ENCODE measurements at regions not wholly inside any gene's neighbourhood (a gene's known extent, or its start where the extent isn't known, plus 50 kb on each side); places are given as distances from the start of the nearest gene placed in this dataset.
A peak's percentile ranks its signal among the peaks of the same experiment; 100 is the strongest.

DNA sequence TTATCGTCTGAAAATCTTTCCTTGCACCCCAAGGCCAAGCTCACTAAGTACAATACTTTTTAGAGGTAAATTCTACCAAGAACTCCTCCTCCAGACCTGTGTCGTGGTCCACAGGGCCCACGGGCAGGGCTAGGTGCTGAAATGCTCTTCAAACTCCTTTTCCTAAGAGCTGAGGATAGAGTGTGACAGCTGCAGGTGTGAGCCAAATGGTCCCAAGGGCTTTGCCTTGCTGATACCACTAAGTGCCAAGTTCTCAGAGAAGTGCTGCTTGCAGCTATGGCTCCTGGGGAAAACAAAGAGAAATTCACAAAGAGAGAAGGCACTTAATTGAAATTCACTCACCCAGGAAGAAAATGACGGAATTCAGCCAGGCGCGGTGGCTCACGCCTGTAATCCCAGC, 868.9 kb upstream of the AUTS2 start:
- Histone ChIP-seq H3K27me3 (ENCODE audit: control insufficient read depth, insufficient read depth, low read length) (no peaks in the 10 kb centered on the region), H2AFZ (ENCODE audit: low read length) (no peak overlapping the region), H4K20me1 (ENCODE audit: control insufficient read depth, extremely low read depth, insufficient read depth, low read length) (no peaks in the 10 kb centered on the region), H3K4me3 (replicated peaks in 1 of 4; ENCODE audit: control extremely low read depth in 1 of 4, insufficient read depth in 1 of 4, low read depth in 3 of 4, low read length in 4 of 4) (no peak overlapping the region), H3K27ac (ENCODE audit: insufficient read depth, low read length) (no peak overlapping the region), H3K36me3 (ENCODE audit: control insufficient read depth, insufficient read depth, low read length) (no peaks in the 10 kb centered on the region), H3K9ac (ENCODE audit: insufficient read depth, low read length) (no peak overlapping the region), H3K79me2 (ENCODE audit: control insufficient read depth, insufficient read depth, low read length) (no peaks in the 10 kb centered on the region), H3K4me2 (ENCODE audit: extremely low read depth, insufficient read depth, low read length) (no peak overlapping the region), H3K4me1 (ENCODE audit: control insufficient read depth, extremely low read depth, insufficient read depth, low read length) (no peaks in the 10 kb centered on the region), H3K9me3 (ENCODE audit: control insufficient read depth, insufficient read depth, low read depth, low read length) (no peaks in the 10 kb centered on the region)
- TF ChIP-seq, protein P1, sequence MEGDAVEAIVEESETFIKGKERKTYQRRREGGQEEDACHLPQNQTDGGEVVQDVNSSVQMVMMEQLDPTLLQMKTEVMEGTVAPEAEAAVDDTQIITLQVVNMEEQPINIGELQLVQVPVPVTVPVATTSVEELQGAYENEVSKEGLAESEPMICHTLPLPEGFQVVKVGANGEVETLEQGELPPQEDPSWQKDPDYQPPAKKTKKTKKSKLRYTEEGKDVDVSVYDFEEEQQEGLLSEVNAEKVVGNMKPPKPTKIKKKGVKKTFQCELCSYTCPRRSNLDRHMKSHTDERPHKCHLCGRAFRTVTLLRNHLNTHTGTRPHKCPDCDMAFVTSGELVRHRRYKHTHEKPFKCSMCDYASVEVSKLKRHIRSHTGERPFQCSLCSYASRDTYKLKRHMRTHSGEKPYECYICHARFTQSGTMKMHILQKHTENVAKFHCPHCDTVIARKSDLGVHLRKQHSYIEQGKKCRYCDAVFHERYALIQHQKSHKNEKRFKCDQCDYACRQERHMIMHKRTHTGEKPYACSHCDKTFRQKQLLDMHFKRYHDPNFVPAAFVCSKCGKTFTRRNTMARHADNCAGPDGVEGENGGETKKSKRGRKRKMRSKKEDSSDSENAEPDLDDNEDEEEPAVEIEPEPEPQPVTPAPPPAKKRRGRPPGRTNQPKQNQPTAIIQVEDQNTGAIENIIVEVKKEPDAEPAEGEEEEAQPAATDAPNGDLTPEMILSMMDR (conservative IDR thresholded peaks at IDR 0.05 in 1 of 2, IDR thresholded peaks at IDR 0.05 in 1 of 2; ENCODE audit: low read depth in 1 of 2, low read length in 2 of 2), result no peak
- no peak for TF ChIP-seq EZH2 (IDR thresholded peaks at IDR 0.05; ENCODE audit: low read length, missing control alignments)
- DNase-seq (ENCODE audit: low read depth in 2 of 2), result no peak

DNA sequence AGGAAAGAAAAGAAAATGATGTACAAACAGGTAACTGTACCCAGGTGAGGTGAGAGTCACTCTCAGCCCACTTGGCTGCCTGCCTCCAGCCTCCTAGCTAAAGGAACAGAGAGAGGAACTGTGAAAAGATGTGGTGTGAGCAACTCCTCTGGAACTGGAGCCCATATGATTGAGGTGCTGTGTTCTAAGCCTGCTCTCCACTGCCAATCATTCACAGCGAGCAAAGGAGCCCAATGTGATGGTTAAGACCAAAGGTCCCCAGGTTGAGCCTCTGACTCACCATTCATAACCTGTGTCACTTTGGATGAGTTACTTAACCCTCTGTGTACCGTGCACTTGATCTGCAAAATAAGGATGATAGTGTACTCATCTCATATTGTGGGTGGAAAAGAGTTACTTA, 868.1 kb upstream of the AUTS2 start:
- H2AFZ ChIP-seq (ENCODE audit: low read length), result no peak overlapping the region
- H3K4me1 ChIP-seq (ENCODE audit: control insufficient read depth, extremely low read depth, insufficient read depth, low read length), result no peaks in the 10 kb centered on the region
- H3K9ac ChIP-seq (ENCODE audit: insufficient read depth, low read length), result no peak overlapping the region

DNA sequence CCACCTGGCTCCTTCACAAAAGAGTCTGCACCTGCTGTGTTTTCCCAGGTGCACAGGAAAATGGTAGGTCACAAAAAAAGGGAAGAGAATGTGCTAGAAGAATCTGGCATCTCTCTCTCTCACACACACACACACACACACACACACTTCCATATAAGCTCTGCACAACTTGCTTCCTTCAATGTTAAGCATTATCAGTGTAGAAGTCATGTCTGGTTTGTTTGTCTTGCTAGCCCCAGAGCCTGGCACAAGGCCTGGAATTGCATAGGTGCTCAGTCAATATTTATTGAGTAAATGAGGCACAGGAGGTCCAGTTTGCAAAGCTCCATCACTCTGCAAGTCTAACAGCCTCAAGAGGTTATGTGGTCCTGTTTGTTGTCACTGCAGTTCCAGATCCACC, 867.3 kb upstream of the AUTS2 start:
- Histone ChIP-seq H2AFZ (ENCODE audit: low read length) (no peak overlapping the region), H3K4me1 (ENCODE audit: control insufficient read depth, extremely low read depth, insufficient read depth, low read length) (no peaks in the 10 kb centered on the region), H3K4me2 (ENCODE audit: extremely low read depth, insufficient read depth, low read length) (no peak overlapping the region), H3K9me3 (ENCODE audit: control insufficient read depth, insufficient read depth, low read depth, low read length) (no peaks in the 10 kb centered on the region), H3K4me3 (replicated peaks in 1 of 4; ENCODE audit: control extremely low read depth in 1 of 4, insufficient read depth in 1 of 4, low read depth in 3 of 4, low read length in 4 of 4) (no peak overlapping the region), H3K27ac (ENCODE audit: insufficient read depth, low read length) (no peak overlapping the region), H3K36me3 (ENCODE audit: control insufficient read depth, insufficient read depth, low read length) (no peaks in the 10 kb centered on the region), H4K20me1 (ENCODE audit: control insufficient read depth, extremely low read depth, insufficient read depth, low read length) (no peaks in the 10 kb centered on the region), H3K79me2 (ENCODE audit: control insufficient read depth, insufficient read depth, low read length) (no peaks in the 10 kb centered on the region), H3K27me3 (ENCODE audit: control insufficient read depth, insufficient read depth, low read length) (no peaks in the 10 kb centered on the region), H3K9ac (ENCODE audit: insufficient read depth, low read length) (no peak overlapping the region)
- TF ChIP-seq, protein P1 (conservative IDR thresholded peaks at IDR 0.05 in 1 of 2, IDR thresholded peaks at IDR 0.05 in 1 of 2; ENCODE audit: low read depth in 1 of 2, low read length in 2 of 2), result no peak
- TF ChIP-seq EZH2 (IDR thresholded peaks at IDR 0.05; ENCODE audit: low read length, missing control alignments), result no peak
- peak in 1 of 2 donors; percentile 19 for DNase-seq (ENCODE audit: low read depth in 2 of 2)

More for the DNA sequence above, 868.1 kb upstream of the AUTS2 start:
- Histone ChIP-seq H3K4me2 (ENCODE audit: extremely low read depth, insufficient read depth, low read length) (no peak overlapping the region), H3K9me3 (ENCODE audit: control insufficient read depth, insufficient read depth, low read depth, low read length) (no peaks in the 10 kb centered on the region), H3K4me3 (replicated peaks in 1 of 4; ENCODE audit: control extremely low read depth in 1 of 4, insufficient read depth in 1 of 4, low read depth in 3 of 4, low read length in 4 of 4) (no peak overlapping the region), H3K36me3 (ENCODE audit: control insufficient read depth, insufficient read depth, low read length) (no peaks in the 10 kb centered on the region), H4K20me1 (ENCODE audit: control insufficient read depth, extremely low read depth, insufficient read depth, low read length) (no peaks in the 10 kb centered on the region), H3K27ac (ENCODE audit: insufficient read depth, low read length) (no peak overlapping the region), H3K79me2 (ENCODE audit: control insufficient read depth, insufficient read depth, low read length) (no peaks in the 10 kb centered on the region), H3K27me3 (ENCODE audit: control insufficient read depth, insufficient read depth, low read length) (no peaks in the 10 kb centered on the region)
- DNase-seq (ENCODE audit: low read depth in 2 of 2), result no peak
- TF ChIP-seq, protein P1 (conservative IDR thresholded peaks at IDR 0.05 in 1 of 2, IDR thresholded peaks at IDR 0.05 in 1 of 2; ENCODE audit: low read depth in 1 of 2, low read length in 2 of 2), result no peak
- TF ChIP-seq EZH2 (IDR thresholded peaks at IDR 0.05; ENCODE audit: low read length, missing control alignments), result no peak

Data from fibroblast of lung (primary cell).